ENCODE measurements at regions not wholly inside any gene's neighbourhood (a gene's known extent, or its start where the extent isn't known, plus 50 kb on each side); places are given as distances from the start of the nearest gene placed in this dataset.
"Not testable (repeated sequence)": the region's sequence is repeated elsewhere in the genome, so short reads cannot be mapped to it uniquely, and the experiment has no call there.

DNA sequence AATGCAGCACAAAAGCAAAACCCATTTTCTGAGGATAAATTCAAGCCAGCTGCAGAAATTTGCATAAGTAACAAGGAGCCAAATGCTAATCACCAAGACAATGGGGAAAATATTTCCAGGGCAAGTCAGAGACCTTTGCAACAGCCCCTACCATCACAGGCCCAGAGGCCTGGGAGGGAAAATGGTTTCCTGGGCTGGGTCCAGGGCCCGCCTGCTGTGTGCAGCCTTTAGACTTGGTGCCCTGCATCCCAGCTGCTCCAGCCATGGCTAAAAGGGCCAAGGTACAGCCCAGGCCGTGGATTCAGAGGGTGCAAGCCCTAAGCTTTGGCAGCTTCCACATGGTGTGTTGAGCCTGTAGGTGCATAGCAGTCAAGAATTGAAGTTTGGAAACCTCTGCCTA is 309.5 kb upstream of the SGCG start:
- DNase-seq: no peak

DNA sequence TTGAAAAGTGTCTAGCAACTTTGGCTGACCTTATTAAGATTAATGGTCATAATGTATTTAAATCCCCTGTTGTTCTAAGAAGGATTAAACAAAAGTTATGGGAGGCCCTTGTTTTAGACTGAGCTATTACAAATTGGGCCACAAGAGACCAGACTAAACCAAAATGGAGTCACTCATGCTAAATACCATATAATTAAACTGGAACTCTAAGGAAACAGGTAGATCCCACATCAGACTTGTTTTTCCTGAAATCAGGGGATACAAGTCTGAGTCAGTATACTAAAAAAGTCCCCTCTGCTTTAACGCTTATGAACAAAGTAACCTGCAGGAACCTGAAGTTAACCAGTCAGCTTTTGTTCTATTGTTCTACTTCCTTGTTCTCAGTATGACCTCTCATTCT is 305.9 kb upstream of the SGCG start:
- DNase-seq: no peak

DNA sequence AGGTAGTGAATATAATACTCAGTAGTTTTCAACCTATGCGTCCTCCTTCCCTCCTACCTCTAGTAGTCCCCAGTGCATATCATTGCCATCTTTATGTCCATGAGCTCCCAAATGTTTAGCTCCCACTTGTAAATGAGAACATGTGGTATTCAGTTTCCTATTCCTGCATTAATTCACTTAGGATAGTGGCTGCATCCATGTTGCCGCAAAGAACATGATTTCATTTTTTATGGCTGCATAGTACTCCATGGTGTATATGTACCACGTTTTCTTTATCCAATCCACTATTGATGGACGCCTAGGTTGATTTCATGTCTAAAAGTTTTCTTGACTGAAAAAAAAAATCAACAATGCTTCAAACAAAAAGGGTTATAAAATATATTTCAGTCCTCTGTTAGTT is 303.4 kb upstream of the SGCG start:
- no peak for DNase-seq

DNA sequence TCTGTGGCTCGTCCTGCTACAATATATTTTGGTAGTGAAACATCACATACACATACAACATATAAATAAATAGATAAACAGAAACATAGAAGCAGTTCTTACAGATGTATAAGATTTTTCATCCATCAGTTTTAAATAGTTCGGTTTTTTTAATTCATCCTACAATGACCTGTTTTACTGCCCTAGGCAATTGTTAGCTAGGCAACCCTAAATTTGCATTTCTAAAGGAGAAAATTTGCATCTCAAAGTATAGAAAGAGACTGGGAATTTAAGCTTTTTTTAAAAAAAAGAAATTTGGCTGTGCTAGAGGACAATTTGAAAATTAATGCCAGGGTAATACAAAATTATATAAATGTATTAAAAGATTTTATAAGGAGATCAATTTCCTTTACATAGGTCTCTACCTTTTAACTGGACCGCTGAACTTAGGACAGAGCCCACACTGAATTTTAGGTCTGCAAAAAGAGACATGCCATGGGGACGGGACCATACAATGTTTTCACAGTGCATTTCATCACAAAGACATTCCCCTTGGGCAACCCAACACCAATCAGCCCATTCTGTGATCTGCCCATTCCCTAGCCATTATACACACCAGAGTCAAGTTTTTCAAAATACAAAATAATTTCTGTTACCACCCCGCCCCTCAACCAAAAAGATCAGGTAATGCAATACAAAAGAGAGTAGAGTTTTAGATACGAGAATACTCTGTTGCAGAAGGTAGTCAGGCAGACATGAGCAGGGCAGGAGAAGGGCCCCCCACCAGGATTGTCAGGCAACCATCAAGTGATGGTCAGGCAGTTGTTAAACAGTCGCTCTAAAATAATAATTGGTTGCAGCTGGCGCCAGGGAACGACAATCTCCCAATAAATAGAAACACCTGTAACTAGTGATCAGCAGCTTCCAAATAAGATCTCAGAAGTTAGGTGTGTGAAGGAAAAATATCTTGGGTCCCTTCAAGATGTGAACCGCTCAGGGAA is 299.7 kb upstream of the SGCG start:
- no peak for DNase-seq

DNA sequence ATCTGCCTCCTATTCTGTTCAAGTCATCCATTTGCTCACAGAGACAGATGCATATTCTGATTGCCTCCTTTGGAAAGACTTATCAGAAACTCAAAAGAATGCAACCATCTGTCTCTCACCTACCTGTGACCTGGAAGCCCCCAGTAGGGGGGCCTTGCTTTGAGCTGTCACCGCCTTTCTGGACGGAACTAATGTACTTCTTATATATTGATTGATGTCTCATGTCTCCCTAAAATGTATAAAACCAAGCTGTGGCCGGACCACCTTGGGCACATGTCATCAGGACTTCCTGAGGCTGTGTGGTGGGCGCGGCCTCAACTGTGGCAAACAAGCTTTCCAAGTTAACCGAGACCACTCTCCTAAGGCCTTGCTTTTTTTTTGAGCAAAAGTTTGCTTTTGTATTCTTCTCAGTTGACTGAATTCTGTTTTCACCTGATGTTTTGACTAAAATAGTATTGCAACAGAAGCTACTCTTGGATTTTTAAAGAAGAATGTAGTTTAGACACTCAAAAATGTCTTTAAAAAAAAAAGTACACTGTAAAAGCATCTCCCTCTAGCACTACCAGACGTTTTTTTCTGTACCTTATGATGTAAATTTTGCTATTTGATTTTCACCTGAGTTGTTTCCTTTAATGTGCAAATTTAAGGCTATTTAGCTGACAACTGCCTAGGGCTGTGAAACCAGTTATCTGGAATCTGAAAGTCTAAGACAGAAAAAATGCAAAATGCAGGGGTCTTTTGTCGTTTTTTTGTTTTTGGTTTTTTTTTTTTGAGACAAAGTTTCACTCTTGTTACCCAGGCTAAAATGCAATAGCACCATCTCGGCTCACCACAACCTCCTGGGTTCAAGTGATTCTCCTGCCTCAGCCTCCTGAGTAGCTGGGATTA is 298.8 kb upstream of the SGCG start:
- DNase-seq: not testable (repeated sequence)

DNA sequence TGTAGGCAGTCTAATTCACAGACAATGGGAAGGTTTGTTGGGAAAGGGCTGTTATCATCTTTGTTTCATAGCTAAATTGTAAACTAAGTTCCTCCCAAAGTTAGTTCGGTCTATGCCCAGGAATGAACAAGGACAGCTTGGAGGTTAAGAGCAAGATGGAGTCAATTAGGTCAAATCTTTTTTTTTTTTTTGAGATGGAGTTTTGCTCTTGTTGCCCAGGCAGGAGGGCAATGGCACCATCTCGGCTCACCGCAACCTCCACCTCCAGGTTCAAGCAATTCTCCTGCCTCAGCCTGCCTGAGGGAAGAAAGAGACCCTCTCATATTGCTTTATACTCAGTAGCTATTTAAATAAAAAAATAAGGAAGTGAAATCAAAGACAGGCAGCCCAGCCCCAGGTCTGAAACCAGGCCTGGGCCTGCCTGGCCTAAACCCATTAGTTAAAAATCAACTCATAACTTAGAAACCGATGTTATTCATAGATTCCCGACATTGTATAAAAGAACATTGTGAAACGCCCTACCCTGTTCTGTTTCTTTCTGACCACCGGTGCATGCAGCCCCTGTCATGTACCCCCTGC is 297.4 kb upstream of the SGCG start:
- no peak for DNase-seq

DNA sequence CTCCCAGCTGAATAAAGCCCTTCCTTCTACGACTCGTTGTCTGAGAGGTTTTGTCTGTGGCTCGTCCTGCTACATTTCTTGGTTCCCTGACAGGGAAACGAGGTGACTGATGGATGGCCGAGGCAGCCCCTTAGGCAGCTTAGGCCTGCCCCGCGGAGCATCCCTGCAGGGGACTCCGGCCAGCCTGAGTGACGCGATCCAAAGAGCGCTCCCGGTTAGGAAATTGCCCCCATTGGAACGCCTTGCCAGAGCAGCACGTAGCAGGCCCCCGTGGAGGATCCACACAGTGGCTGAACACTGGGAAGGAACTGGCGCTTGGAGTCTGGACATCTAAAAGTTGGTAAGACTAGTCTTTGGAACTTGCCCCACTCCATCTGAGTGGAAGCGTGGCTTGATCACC is 296.8 kb upstream of the SGCG start:
- DNase-seq: no peak

DNA sequence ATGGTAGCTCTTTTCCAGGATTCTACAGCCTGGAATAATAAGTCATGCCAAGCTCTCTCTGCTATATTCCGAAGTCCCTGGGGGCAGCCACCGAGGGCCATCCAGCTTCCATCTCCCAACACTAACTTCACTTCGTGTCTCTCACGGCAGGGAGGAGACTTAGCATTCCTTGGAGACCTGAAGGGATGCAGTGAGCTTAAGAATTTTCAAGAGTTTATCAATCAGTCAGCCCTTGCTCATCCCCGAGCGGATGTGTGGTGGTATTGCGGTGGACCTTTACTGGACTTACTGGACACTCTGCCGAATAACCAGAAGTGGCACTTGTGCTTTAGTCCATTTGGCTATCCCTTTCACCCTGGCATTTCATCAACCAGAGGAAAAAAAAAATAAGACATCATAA is 294.7 kb upstream of the SGCG start:
- not testable (repeated sequence) for DNase-seq

DNA sequence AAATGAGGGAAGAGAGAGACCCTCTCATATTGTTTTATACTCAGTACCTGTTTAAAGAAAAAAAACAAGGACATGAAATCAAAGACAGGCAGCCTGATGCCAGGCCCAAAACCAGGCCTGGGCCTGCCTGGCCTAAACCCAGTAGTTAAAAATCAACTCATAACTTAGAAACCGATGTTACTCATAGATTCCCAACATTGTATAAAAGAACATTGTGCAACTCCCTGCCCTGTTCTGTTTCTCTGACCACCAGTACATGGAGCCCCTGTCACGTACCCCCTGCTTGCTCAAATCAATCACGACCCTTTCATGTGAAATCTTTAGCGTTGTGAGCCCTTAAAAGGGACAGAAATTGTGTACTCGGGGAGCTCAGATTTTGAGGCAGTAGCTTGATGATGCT is 291.4 kb upstream of the SGCG start:
- not testable (repeated sequence) for DNase-seq

DNA sequence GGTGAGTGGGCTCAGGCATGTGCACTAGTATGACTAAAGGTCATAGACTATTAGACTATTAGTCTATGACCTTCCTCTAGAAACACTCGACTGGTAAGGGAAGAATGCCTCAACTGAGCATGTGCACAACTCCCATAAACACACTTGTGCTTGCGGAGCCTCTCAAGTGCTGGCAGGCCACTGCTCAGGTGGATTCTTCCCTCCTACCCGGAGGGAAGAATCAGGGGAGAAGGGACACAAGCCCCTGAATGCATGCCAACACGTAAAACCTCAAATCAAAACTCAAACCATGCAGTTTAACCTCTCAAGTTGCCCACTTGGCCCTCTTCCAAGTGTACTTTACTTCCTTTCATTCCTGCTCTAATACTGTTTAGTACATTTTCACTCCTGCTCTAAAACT is 287.6 kb upstream of the SGCG start:
- DNase-seq: no peak

DNA sequence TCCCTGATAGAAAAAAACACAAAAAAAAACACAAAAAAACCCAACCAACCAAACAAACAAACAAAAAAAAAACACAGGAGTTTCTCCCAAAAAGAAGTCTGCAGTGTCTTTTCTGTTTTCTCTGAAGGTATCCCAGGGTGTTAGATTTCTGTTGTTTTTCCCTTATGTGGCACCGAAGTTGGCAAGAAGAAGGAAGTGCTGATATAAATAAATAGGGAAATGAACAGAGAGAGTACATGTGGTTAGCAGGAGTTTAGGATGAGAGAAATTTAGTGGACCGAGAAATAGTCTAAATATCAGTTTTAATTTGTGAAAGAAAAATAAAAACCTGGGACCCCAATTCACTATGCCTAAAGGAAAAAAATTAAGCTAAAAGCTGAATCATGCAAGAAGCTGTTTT is 287.0 kb upstream of the SGCG start:
- no peak for DNase-seq

DNA sequence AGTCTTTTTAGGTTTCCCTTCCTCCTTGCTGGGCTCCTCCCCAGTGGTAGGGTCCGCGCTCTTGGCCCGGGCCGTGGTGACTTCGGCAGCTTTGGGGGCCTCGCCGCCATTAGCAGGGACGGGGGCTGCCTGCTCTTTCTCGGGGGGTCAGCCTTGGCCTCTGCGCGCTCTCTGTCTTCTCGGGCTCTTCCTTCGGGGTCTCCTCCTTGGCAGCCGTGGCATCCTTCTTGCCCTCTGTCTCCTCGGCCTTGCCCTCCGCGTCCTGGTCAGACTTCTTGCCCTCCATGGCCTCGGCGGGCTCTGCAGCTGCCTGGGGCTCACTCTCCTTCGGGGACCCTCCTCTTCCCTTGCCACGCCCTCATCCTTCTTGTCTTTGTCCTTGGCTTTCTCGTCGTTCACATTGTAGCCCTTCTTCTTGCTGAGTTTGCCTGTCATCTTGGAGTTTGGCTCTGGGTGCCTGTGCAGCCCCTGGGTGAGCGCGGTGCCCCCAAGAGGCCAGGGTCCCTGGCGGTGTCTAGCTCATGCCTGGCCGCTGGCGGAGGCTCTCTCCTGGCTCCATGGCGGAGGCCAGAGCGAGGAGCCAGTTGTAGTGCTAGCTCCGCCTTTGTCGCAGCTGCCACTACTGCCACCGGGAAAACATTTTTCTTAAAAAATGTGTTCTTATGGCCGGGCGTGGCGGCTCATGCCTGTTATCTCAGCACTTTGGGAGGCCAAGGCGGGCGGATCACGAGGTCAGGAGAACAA is 283.0 kb upstream of the SGCG start:
- no peak for DNase-seq

DNA sequence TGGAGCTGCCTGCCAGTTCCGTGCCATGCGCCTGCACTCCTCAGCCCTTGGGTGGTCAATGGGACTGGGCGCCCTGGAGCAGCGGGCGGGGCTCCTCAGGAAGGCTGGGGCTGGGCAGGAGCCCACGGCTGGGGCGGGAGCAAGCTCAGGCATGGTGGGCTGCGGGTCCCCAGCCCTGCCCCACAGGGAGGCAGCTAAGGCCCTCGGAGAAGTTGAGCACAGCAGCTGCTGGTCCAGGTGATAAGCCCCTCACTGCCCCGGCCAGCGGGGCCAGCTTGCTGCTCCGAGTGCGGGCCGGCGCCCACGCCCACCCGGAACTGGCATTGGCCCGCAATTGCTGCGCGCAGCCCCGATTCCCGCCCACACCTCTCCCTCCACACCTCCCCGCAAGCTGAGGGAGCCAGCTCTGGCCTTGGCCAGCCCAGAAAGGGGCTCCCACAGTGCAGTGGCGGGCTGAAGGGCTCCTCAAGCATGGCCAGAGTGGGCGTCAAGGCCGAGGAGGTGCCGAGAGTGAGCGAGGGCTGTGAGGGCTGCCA is 280.3 kb upstream of the SGCG start:
- DNase-seq: not testable (repeated sequence)

DNA sequence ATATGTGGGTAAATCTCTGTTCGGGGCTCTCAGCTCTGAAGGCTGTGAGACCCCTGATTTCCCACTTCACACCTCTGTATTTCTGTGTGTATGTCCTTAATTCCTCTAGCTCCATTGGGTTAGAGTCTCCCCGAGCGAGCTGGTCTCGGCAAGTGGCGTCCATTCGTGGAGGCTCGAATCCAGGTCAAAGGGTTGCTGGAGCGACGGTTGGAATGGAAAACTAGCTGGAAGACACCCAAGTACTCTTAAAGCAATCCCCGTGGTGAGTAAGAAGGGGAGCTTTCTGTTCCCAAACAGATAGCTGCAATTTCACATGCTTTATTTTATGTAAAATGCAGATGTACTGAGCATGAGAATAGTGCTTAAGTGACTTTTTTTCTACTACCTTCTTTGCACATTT is 277.5 kb upstream of the SGCG start:
- DNase-seq: no peak

DNA sequence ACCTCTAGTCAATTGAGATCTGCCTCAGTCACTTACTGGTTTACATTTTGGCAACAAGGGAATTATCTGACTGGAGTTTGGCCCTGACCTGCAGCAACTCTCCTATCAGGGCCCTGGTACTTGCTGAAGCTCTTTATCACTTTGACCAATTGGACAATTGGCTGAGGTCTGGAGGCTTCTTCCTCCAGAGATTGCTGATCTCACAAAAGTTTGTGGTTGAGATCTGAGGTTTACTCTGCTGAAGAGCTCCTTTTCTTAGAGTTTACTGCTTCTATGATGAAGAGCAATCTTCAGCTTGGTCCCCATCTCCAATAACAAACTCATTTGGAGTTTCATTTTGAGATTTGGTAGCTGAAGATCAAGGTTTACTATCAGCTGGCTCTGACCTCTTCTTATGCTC is 276.9 kb upstream of the SGCG start:
- DNase-seq: no peak

DNA sequence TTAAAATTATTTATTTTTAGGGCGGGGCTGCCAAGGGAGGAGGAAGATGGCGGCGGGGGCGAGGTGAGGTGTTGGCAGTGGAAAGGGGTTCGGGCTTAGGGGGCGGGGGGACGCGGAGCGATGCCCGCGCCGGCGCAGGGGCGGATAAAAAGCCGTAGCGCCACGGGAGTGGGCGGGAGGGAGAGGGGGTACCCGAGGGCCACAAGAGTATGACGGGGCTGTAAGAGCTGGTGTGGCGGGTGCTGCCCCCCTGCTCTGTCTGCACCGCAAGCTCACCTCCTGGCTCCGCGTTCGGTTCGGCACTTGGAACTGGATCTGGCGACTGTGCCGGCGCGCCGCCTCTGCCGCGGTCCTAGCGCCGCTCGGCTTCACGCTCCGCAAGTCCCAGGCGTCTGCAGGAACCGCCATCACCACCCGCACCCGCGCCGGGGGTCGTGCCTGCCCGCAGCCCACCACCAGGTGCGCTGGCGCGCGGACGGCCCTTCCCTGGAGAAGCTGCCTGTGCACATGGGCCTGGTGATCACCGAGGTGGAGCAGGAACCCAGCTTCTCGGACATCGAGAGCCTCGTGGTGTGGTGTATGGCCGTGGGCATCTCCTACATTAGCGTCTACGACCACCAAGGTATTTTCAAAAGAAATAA is 265.2 kb upstream of the SGCG start:
- DNase-seq: no peak

DNA sequence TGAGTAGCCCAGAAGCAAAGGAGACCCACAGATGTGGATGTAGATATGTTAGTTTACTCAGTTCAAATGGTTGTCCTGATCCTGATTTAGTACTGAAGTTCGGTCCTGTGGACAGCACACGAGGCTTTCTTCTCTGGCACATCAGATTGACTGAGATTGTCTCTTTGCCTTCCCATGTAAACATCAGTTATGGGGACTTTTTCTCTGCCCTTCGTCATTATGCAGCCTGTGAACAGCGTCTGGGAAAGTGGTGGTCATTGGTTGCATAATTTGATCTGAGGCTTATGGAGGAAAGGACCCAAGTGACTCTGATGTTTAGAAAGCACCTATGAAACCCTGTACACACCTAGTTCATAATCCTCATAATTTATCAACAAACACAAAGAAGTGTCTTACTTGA is 264.5 kb upstream of the SGCG start:
- not testable (repeated sequence) for DNase-seq

DNA sequence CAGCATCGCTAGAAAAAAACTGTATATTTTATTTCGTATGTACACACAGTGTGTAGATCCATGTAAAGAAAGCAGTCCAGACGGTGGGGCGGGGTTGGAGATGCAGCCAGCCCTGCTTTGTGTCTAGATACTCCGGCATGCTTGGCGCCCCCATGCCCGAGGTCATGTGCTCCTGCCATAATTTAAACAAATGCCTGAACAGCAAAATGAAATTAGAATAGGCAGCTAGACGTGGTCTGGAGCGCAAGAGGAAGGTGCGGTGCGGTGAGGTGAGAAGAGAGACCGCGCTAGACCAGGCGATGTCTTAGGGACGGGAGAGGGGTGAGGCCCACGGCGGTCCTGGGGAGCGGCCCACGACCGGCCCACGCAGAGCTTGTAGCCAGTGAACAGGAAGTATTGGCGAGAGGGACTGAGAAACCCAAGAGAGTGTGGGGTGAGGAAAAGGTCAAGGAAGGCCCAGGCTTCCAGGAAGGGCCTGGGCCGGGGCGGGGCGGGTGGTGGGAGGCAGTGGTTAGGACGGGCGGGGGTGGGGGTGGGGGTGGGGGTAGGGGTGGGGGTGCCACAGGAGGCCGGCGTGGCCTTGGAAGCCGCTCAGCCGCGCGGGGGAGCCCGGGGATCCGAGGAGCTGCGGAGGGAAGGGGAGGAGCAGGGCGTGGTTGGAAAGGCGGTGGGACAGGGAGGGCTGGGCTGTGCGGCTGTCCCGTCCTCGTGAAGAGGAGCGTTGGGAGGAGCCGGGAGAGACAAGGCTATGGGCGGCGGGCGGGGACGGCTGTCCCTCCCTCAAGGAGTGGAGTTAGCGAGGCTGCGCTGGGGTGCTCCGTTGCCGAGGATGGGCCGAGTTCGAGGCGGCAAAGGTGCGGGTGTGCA is 254.7 kb upstream of the SGCG start:
- DNase-seq: peak; percentile 26

DNA sequence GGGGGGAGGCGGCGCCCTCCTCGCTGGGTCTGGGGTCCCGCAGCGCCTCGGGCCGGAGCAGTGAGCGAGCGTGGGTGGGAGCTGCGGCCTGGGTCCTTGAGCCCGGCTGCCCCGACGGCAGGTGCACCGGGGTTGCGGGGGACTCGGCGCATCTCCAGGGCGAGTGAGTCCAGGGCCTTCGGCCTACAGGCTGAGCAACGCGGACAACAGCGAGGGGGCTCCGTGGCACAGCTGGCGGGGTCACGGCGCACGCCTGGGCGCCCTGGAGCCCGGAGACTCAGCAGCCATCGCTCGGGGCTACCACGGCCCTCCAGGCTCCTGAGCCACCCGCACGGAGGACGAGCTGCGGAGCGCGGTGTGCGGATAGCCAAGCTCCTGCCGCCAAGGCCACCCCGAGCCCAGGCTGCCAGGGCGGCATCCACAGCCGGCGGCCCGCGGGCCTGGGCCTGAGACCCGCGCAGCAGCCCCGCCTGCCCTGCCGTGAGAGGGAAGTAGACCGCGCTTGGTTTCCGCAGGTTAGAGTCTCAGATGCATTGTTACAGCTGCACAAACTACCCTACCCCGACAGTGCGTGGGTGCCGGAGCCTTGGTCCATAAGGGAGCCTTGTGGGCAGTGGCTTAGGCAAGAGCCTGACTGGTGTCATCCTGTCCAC is 253.9 kb upstream of the SGCG start:
- no peak for DNase-seq

DNA sequence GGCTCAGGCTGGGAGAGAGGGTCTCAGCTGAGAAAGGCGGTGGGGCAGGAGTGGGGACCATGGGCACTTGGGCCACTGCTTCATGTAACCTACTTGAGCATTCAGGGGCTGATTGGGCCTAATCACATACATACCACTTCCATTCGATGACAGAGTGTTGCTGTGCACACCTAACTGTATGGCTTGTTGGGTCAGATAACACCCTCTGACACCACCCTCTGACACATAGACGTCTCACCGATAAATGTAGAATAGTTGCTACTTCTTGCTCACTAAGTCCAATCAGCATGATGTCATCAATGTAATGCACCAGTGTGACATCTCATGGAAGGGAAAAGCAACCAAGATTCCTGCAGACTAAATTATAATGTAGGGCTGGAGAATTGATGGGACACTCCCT is 252.9 kb upstream of the SGCG start:
- not testable (repeated sequence) for DNase-seq
